ENCODE measurements at regions not wholly inside any gene's neighbourhood (a gene's known extent, or its start where the extent isn't known, plus 50 kb on each side); places are given as distances from the start of the nearest gene placed in this dataset.
"Not testable (repeated sequence)": the region's sequence is repeated elsewhere in the genome, so short reads cannot be mapped to it uniquely, and the experiment has no call there.

- Histone ChIP-seq H3K9ac (ENCODE audit: low read length) (peak overlapping the region; percentile 52), H2BK12ac (ENCODE audit: low read length in 2 of 2) (peak overlapping the region in 1 of 2 experiments; percentile 11), H3K27me3 (ENCODE audit: control insufficient read depth in 1 of 2, insufficient read depth in 1 of 2, low read length in 2 of 2) (peaks cover 0 to 8% of the 10 kb centered on the region in 2 experiments), H3K23ac (ENCODE audit: low read length in 2 of 2) (no peak overlapping the region), H3K4ac (ENCODE audit: low read depth in 1 of 2, low read length in 2 of 2) (no peak overlapping the region), H3K4me3 (ENCODE audit: insufficient read depth in 1 of 2, low read depth in 1 of 2, low read length in 2 of 2) (peak overlapping the region in 1 of 2 experiments; percentile 27), H2AFZ (ENCODE audit: low read depth, low read length) (no peak overlapping the region), H3K4me2 (ENCODE audit: low read length, poor library complexity, severe bottlenecking) (no peak overlapping the region), H4K91ac (ENCODE audit: low read length) (no peak overlapping the region), H3K27ac (ENCODE audit: low read length, poor library complexity, severe bottlenecking) (no peak overlapping the region), H3K14ac (ENCODE audit: low read length in 2 of 2) (no peak overlapping the region), H2AK5ac (ENCODE audit: low read length, severe bottlenecking) (peak overlapping the region; percentile 40), H3K18ac (ENCODE audit: low read depth in 1 of 2, low read length in 2 of 2) (peak overlapping the region in 1 of 2 experiments; percentile 30), H2BK120ac (ENCODE audit: low read depth, low read length) (no peak overlapping the region), H3K9me3 (ENCODE audit: control insufficient read depth, low read length) (no peaks in the 10 kb centered on the region), H4K8ac (ENCODE audit: low read length) (no peak overlapping the region), H3K4me1 (ENCODE audit: control insufficient read depth, insufficient read depth, low read depth, low read length) (peaks cover 2% of the 10 kb centered on the region), H2BK15ac (ENCODE audit: low read depth, poor library complexity, severe bottlenecking) (no peak overlapping the region), H2BK5ac (ENCODE audit: low read depth, low read length, poor library complexity, severe bottlenecking) (no peak overlapping the region), H3K79me1 (replicated peaks; ENCODE audit: low read length, poor library complexity, severe bottlenecking) (no peaks in the 10 kb centered on the region), H3K36me3 (ENCODE audit: control insufficient read depth in 1 of 2, insufficient read depth in 2 of 2, low read depth in 1 of 2, low read length in 2 of 2) (no peaks in the 10 kb centered on the region)
- DNase-seq: peak; percentile 73
- WGBS: 36% methylated on average over 14 of the region's 16 CpGs
Observed at GRCh38 chr12:105523164-105524057, 192.9 kb downstream of the C12orf75 start.

GRCh38 chr12:105524961-105525360 lies 194.5 kb downstream of the C12orf75 start:
- no peak for DNase-seq
- 100% methylated on average over 1 of the region's 2 CpGs for WGBS
- no peaks in the 10 kb centered on the region for H3K79me1 ChIP-seq (replicated peaks; ENCODE audit: low read length, poor library complexity, severe bottlenecking)

DNA sequence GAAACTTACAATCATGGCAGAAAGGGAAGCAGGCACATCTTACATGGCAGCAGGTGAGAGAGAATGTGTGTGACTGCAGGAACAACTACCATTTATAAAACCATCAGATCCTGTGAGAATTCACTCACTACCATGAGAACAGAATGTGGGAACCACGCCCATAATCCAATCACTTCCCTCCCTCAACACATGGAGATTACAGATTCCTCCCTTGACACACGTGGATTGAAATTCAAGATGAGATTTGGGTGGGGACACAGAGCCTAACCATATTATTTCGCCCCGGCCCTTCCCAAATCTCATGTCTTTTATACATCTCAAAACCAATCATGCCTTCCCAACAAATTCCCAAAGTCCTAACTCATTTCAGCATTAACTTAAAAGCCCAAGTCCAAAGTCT lies 203.6 kb downstream of the C12orf75 start:
- no peak overlapping the region for H2BK5ac ChIP-seq (ENCODE audit: low read depth, low read length, poor library complexity, severe bottlenecking)
- no peak overlapping the region for H3K4me2 ChIP-seq (ENCODE audit: low read length, poor library complexity, severe bottlenecking)
- no peak overlapping the region for H3K18ac ChIP-seq (ENCODE audit: low read depth in 1 of 2, low read length in 2 of 2)
- H2BK120ac ChIP-seq (ENCODE audit: low read depth, low read length): no peak overlapping the region
- no peak overlapping the region for H3K4me3 ChIP-seq (ENCODE audit: insufficient read depth in 1 of 2, low read depth in 1 of 2, low read length in 2 of 2)
- no peak for DNase-seq
- H3K9ac ChIP-seq (ENCODE audit: low read length): no peak overlapping the region
- no peak overlapping the region for H3K4ac ChIP-seq (ENCODE audit: low read depth in 1 of 2, low read length in 2 of 2)
- H3K27me3 ChIP-seq (ENCODE audit: control insufficient read depth in 1 of 2, insufficient read depth in 1 of 2, low read length in 2 of 2): peaks cover 0 to 7% of the 10 kb centered on the region in 2 experiments
- H3K27ac ChIP-seq (ENCODE audit: low read length, poor library complexity, severe bottlenecking): no peak overlapping the region
- H3K4me1 ChIP-seq (ENCODE audit: control insufficient read depth, insufficient read depth, low read depth, low read length): peaks cover 4% of the 10 kb centered on the region
- no peak overlapping the region for H4K91ac ChIP-seq (ENCODE audit: low read length)
- H4K8ac ChIP-seq (ENCODE audit: low read length): no peak overlapping the region
- 73% methylated on average over 4 of the region's 4 CpGs for WGBS
- H2BK15ac ChIP-seq (ENCODE audit: low read depth, poor library complexity, severe bottlenecking): no peak overlapping the region
- H3K23ac ChIP-seq (ENCODE audit: low read length in 2 of 2): no peak overlapping the region
- H2AK5ac ChIP-seq (ENCODE audit: low read length, severe bottlenecking): peak overlapping the region; percentile 19
- H2BK12ac ChIP-seq (ENCODE audit: low read length in 2 of 2): no peak overlapping the region
- no peak overlapping the region for H3K14ac ChIP-seq (ENCODE audit: low read length in 2 of 2)
- H3K9me3 ChIP-seq (ENCODE audit: control insufficient read depth, low read length): peaks cover 9% of the 10 kb centered on the region
- H2AFZ ChIP-seq (ENCODE audit: low read depth, low read length): no peak overlapping the region
- H3K36me3 ChIP-seq (ENCODE audit: control insufficient read depth in 1 of 2, insufficient read depth in 2 of 2, low read depth in 1 of 2, low read length in 2 of 2): no peaks in the 10 kb centered on the region
- H3K79me1 ChIP-seq (replicated peaks; ENCODE audit: low read length, poor library complexity, severe bottlenecking): no peaks in the 10 kb centered on the region

More at GRCh38 chr12:105524961-105525360, 194.5 kb downstream of the C12orf75 start:
- Histone ChIP-seq H3K9me3 (ENCODE audit: control insufficient read depth, low read length) (no peaks in the 10 kb centered on the region), H3K14ac (ENCODE audit: low read length in 2 of 2) (no peak overlapping the region), H3K4me3 (ENCODE audit: insufficient read depth in 1 of 2, low read depth in 1 of 2, low read length in 2 of 2) (no peak overlapping the region), H2BK5ac (ENCODE audit: low read depth, low read length, poor library complexity, severe bottlenecking) (no peak overlapping the region), H3K4ac (ENCODE audit: low read depth in 1 of 2, low read length in 2 of 2) (no peak overlapping the region), H4K8ac (ENCODE audit: low read length) (no peak overlapping the region), H3K9ac (ENCODE audit: low read length) (no peak overlapping the region), H2BK15ac (ENCODE audit: low read depth, poor library complexity, severe bottlenecking) (no peak overlapping the region), H3K18ac (ENCODE audit: low read depth in 1 of 2, low read length in 2 of 2) (no peak overlapping the region), H4K91ac (ENCODE audit: low read length) (no peak overlapping the region), H2BK120ac (ENCODE audit: low read depth, low read length) (no peak overlapping the region), H3K36me3 (ENCODE audit: control insufficient read depth in 1 of 2, insufficient read depth in 2 of 2, low read depth in 1 of 2, low read length in 2 of 2) (no peaks in the 10 kb centered on the region), H3K27ac (ENCODE audit: low read length, poor library complexity, severe bottlenecking) (no peak overlapping the region), H3K23ac (ENCODE audit: low read length in 2 of 2) (no peak overlapping the region), H2BK12ac (ENCODE audit: low read length in 2 of 2) (no peak overlapping the region), H3K4me2 (ENCODE audit: low read length, poor library complexity, severe bottlenecking) (no peak overlapping the region), H2AFZ (ENCODE audit: low read depth, low read length) (no peak overlapping the region), H3K4me1 (ENCODE audit: control insufficient read depth, insufficient read depth, low read depth, low read length) (peaks cover 2% of the 10 kb centered on the region), H2AK5ac (ENCODE audit: low read length, severe bottlenecking) (no peak overlapping the region), H3K27me3 (ENCODE audit: control insufficient read depth in 1 of 2, insufficient read depth in 1 of 2, low read length in 2 of 2) (peaks cover 0 to 8% of the 10 kb centered on the region in 2 experiments)

GRCh38 chr12:105535033-105535432 lies 204.5 kb downstream of the C12orf75 start:
- H3K4me1 ChIP-seq (ENCODE audit: control insufficient read depth, insufficient read depth, low read depth, low read length); H4K91ac ChIP-seq (ENCODE audit: low read length); H2BK15ac ChIP-seq (ENCODE audit: low read depth, poor library complexity, severe bottlenecking); H3K14ac ChIP-seq (ENCODE audit: low read length in 2 of 2); H3K9me3 ChIP-seq (ENCODE audit: control insufficient read depth, low read length); H3K27ac ChIP-seq (ENCODE audit: low read length, poor library complexity, severe bottlenecking); H3K9ac ChIP-seq (ENCODE audit: low read length); H2BK120ac ChIP-seq (ENCODE audit: low read depth, low read length); H3K79me1 ChIP-seq (replicated peaks; ENCODE audit: low read length, poor library complexity, severe bottlenecking); DNase-seq; H2BK12ac ChIP-seq (ENCODE audit: low read length in 2 of 2); H2AFZ ChIP-seq (ENCODE audit: low read depth, low read length); H3K36me3 ChIP-seq (ENCODE audit: control insufficient read depth in 1 of 2, insufficient read depth in 2 of 2, low read depth in 1 of 2, low read length in 2 of 2); H3K27me3 ChIP-seq (ENCODE audit: control insufficient read depth in 1 of 2, insufficient read depth in 1 of 2, low read length in 2 of 2); H3K4me2 ChIP-seq (ENCODE audit: low read length, poor library complexity, severe bottlenecking); H3K4ac ChIP-seq (ENCODE audit: low read depth in 1 of 2, low read length in 2 of 2); H2BK5ac ChIP-seq (ENCODE audit: low read depth, low read length, poor library complexity, severe bottlenecking); H2AK5ac ChIP-seq (ENCODE audit: low read length, severe bottlenecking); H3K4me3 ChIP-seq (ENCODE audit: insufficient read depth in 1 of 2, low read depth in 1 of 2, low read length in 2 of 2); H3K23ac ChIP-seq (ENCODE audit: low read length in 2 of 2); H3K18ac ChIP-seq (ENCODE audit: low read depth in 1 of 2, low read length in 2 of 2); H4K8ac ChIP-seq (ENCODE audit: low read length): not testable (repeated sequence)
- 81% methylated on average over 3 of the region's 3 CpGs for WGBS

All from mesenchymal stem cell (in vitro differentiated cells and primary cell).